ENCODE measurements at regions not wholly inside any gene's neighbourhood (a gene's known extent, or its start where the extent isn't known, plus 50 kb on each side); places are given as distances from the start of the nearest gene placed in this dataset.
A peak's percentile ranks its signal among the peaks of the same experiment; 100 is the strongest.

GRCh38 chr5:51908215-51908614 is 525.0 kb downstream of the ISL1 start:
- DNase-seq (ENCODE audit: low spot score): no peak

- no peak for DNase-seq (ENCODE audit: low spot score)
These were observed 561.4 kb downstream of the ISL1 start for GRCh38 chr5:51944500-51945125.

- DNase-seq (ENCODE audit: low spot score): no peak
These were observed 575.2 kb downstream of the ISL1 start for GRCh38 chr5:51958473-51958872.

- peak; percentile 40 for DNase-seq (ENCODE audit: low spot score)
These were observed 577.4 kb downstream of the ISL1 start for GRCh38 chr5:51960617-51961121.

GRCh38 chr5:51961154-51961562 is 577.9 kb downstream of the ISL1 start:
- DNase-seq (ENCODE audit: low spot score): no peak

GRCh38 chr5:51968756-51969155 is 585.5 kb downstream of the ISL1 start:
- no peak for DNase-seq (ENCODE audit: low spot score)

GRCh38 chr5:51974834-51975233 is 591.6 kb downstream of the ISL1 start:
- DNase-seq (ENCODE audit: low spot score): no peak

- no peak for DNase-seq (ENCODE audit: low spot score)
These were observed 593.8 kb downstream of the ISL1 start for GRCh38 chr5:51977014-51977413.

- no peak for DNase-seq (ENCODE audit: low spot score)
These were observed 599.9 kb downstream of the ISL1 start for GRCh38 chr5:51983161-51983560.

- DNase-seq (ENCODE audit: low spot score): no peak
These were observed 603.5 kb downstream of the ISL1 start for GRCh38 chr5:51986733-51987132.

GRCh38 chr5:51987239-51987638 is 604.0 kb downstream of the ISL1 start:
- no peak for DNase-seq (ENCODE audit: low spot score)

GRCh38 chr5:51987669-51988209 is 604.5 kb downstream of the ISL1 start:
- no peak for DNase-seq (ENCODE audit: low spot score)

- DNase-seq (ENCODE audit: low spot score): no peak
These were observed 605.4 kb downstream of the ISL1 start for GRCh38 chr5:51988634-51989033.

- no peak for DNase-seq (ENCODE audit: low spot score)
These were observed 607.0 kb downstream of the ISL1 start for GRCh38 chr5:51990241-51990640.

- DNase-seq (ENCODE audit: low spot score): no peak
These were observed 607.5 kb downstream of the ISL1 start for GRCh38 chr5:51990661-51991180.

GRCh38 chr5:51991940-51992339 is 608.7 kb downstream of the ISL1 start:
- DNase-seq (ENCODE audit: low spot score): no peak

GRCh38 chr5:51995773-51996306 is 612.6 kb downstream of the ISL1 start:
- no peak for DNase-seq (ENCODE audit: low spot score)

- DNase-seq (ENCODE audit: low spot score): peak; percentile 7
These were observed 613.2 kb downstream of the ISL1 start for GRCh38 chr5:51996356-51996861.

GRCh38 chr5:51997500-51997899 is 614.3 kb downstream of the ISL1 start:
- DNase-seq (ENCODE audit: low spot score): no peak

- no peak for DNase-seq (ENCODE audit: low spot score)
These were observed 614.7 kb downstream of the ISL1 start for GRCh38 chr5:51997949-51998348.

- peak; percentile 51 for DNase-seq (ENCODE audit: low spot score)
These were observed 624.1 kb downstream of the ISL1 start for GRCh38 chr5:52007230-52007858.

- DNase-seq (ENCODE audit: low spot score): no peak
These were observed 627.2 kb downstream of the ISL1 start for GRCh38 chr5:52010454-52010853.
